Osteocyte (in vitro differentiated cells): ENCODE measurements at regions not wholly inside any gene's neighbourhood (a gene's known extent, or its start where the extent isn't known, plus 50 kb on each side); places are given as distances from the start of the nearest gene placed in this dataset.
A peak's percentile ranks its signal among the peaks of the same experiment; 100 is the strongest.

Experiments used
- DNase-seq: peaks from one replicate; pipeline ENCODE4 v3.0.0; 2021; ENCODE audit warnings: mixed read lengths; ENCODE audit not compliant: unreplicated experiment; ENCODE audit errors: extremely low spot score
- H3K27ac Mint-ChIP-seq: one replicate; pipeline ENCODE4 v1.8.0; 2021; ENCODE audit warnings: mild to moderate bottlenecking, mixed read lengths; ENCODE audit not compliant: unreplicated experiment
- H3K27me3 Mint-ChIP-seq: one replicate; pipeline ENCODE4 v1.8.0; 2021; ENCODE audit warnings: mixed read lengths; ENCODE audit not compliant: unreplicated experiment
- H3K36me3 Mint-ChIP-seq: one replicate; pipeline ENCODE4 v1.8.0; 2021; ENCODE audit warnings: mixed read lengths; ENCODE audit not compliant: unreplicated experiment
- H3K4me1 Mint-ChIP-seq: one replicate; pipeline ENCODE4 v1.8.0; 2021; ENCODE audit warnings: mixed read lengths; ENCODE audit not compliant: unreplicated experiment
- H3K4me3 Mint-ChIP-seq: one replicate; pipeline ENCODE4 v1.8.0; 2021; ENCODE audit warnings: mild to moderate bottlenecking, moderate library complexity, mixed read lengths; ENCODE audit not compliant: unreplicated experiment
- H3K9me3 Mint-ChIP-seq: one replicate; pipeline ENCODE4 v1.8.0; 2021; ENCODE audit warnings: mixed read lengths; ENCODE audit not compliant: unreplicated experiment
- TF ChIP-seq, protein P1 (sequence below): fragments of 200-600 bp; sonication (generic); IDR thresholded peaks from 2 replicates; pipeline ENCODE4 v1.5.0; 2021; ENCODE audit warnings: antibody characterized with exemption, mild to moderate bottlenecking, moderate library complexity

DNA sequence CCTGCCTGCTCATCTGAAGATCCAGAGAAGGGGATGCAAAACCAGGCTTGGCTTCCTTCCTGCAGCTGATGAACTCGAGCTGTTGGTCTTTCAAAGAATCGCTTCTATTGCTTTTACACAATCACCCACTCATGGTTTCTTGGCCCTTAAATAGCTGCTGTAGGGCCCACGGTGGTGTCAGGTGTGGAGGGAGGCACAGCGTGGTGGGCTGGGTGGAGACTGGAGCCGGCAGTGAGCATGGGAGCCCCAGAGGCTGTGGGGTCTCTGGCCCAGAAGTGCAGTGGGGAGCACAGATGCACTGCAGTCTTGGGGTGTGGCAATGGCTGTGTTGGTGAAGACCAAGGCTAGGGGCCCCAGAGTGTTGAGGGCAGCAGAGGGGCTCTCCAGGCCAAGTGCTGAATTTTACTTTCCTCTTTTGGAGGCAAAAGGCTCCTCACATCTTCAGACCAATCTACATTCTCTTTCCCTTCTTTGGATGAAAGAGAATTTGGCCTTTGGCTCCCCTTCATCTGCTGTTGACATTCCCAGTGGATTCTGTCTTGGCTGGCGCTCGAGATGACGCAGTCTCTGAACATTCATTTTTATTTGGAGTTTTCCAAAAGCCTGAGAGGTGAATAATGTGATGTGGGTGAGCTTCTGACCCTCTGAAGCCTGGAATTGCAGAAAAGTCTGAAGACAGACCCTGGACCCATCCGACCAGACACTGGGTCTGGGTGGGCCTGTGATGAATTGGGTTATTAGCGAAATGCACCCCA is 70.1 kb upstream of the ASB18 start:
- Mint-ChIP-seq H3K36me3 (peaks cover 8% of the 10 kb centered on the region), H3K9me3 (peaks cover 3% of the 10 kb centered on the region), H3K27me3 (no peaks in the 10 kb centered on the region), H3K4me1 (peaks cover 8% of the 10 kb centered on the region), H3K27ac (no peak overlapping the region), H3K4me3 (no peak overlapping the region)
- no peak for DNase-seq
- TF ChIP-seq, protein P1, sequence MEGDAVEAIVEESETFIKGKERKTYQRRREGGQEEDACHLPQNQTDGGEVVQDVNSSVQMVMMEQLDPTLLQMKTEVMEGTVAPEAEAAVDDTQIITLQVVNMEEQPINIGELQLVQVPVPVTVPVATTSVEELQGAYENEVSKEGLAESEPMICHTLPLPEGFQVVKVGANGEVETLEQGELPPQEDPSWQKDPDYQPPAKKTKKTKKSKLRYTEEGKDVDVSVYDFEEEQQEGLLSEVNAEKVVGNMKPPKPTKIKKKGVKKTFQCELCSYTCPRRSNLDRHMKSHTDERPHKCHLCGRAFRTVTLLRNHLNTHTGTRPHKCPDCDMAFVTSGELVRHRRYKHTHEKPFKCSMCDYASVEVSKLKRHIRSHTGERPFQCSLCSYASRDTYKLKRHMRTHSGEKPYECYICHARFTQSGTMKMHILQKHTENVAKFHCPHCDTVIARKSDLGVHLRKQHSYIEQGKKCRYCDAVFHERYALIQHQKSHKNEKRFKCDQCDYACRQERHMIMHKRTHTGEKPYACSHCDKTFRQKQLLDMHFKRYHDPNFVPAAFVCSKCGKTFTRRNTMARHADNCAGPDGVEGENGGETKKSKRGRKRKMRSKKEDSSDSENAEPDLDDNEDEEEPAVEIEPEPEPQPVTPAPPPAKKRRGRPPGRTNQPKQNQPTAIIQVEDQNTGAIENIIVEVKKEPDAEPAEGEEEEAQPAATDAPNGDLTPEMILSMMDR, result no peak

DNA sequence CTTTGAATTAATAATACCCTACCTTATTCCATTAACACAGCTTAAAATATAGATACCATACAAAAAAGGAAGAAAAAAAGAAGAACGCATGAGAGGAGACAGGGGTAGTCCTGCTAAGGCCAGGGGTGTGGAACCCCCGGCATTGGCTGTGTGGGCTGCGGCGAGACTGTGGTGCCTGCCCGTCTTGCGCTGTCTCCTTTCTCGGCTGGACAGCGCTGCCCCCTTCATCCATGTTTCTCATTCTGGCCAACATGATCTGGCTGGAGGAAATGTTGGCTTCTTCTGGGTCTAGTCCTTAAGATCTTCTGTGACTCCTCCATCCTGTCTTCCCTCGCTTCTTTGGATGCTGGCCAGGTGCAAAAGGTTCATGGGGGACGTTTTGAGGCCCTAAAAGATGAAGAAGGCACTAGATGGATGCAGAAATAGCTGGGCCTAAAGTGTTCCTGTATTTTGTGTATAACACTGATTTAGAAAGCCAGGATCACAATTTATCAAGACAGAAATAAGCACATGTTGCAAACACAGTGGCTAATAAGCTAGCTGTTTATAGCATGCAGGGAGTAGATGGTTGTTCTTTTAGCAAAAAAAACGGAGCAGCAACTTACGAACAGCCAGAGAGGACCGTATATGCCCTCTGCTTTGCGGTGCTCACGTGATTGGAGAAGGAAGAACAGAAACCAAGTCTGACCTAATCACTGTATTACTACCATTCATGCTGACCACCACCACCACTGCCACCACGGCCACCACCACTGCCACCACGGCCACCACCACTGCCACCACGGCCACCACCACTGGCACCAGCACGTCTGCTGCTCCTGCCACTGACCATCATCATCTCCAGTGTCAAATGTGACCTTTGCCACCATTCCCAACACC is 71.7 kb upstream of the ASB18 start:
- H3K27me3 Mint-ChIP-seq, result no peaks in the 10 kb centered on the region
- TF ChIP-seq, protein P1, result no peak
- peaks cover 4% of the 10 kb centered on the region for H3K9me3 Mint-ChIP-seq
- H3K4me3 Mint-ChIP-seq, result no peak overlapping the region
- no peak for DNase-seq
- no peak overlapping the region for H3K27ac Mint-ChIP-seq
- H3K4me1 Mint-ChIP-seq, result peaks cover 8% of the 10 kb centered on the region
- peaks cover 8% of the 10 kb centered on the region for H3K36me3 Mint-ChIP-seq

DNA sequence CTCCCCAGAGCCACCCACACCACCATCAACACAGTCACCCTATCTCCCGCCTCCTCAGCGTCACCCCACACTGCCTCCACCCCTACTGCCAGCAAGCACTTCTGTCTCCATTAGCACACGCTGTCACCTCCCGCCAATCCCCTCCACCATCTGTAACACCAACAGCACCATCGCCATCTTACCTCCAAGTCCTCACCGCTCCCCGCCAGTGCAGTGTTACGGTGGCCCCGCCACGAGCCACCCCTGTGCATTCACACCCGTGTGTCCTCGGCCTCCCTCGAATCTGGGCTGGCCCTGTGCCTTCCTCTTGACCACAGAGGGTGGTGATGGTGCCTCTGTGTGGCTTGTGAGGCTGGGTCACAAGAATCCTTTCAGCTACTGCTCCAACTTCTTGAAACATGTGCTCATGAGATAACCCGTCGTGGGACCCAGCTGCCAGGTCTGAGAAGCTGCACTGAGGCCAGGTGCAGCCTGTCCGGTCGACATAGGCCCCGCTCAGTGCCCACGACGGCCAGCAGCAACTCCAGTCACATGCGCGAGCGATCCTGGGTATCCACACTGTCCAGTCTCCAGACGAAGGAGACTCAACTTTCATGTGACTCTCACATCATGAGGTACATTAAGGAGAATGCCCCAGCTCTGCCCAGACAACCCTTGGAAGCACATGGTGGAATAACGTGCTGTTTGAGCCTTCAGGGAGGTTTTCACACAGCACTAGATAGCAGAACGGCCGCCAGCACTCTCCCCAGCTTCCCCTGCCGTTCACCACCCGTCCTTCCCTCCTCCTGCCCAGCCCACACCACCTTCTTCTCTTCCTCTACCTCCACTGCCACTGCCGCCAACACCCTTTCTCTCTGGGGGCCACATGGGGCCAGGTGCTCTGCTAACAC is 72.6 kb upstream of the ASB18 start:
- TF ChIP-seq, protein P1, result no peak
- Mint-ChIP-seq H3K4me3 (no peak overlapping the region), H3K9me3 (peaks cover 4% of the 10 kb centered on the region), H3K27ac (no peak overlapping the region), H3K27me3 (no peaks in the 10 kb centered on the region), H3K4me1 (peaks cover 8% of the 10 kb centered on the region), H3K36me3 (peaks cover 8% of the 10 kb centered on the region)
- DNase-seq, result no peak

DNA sequence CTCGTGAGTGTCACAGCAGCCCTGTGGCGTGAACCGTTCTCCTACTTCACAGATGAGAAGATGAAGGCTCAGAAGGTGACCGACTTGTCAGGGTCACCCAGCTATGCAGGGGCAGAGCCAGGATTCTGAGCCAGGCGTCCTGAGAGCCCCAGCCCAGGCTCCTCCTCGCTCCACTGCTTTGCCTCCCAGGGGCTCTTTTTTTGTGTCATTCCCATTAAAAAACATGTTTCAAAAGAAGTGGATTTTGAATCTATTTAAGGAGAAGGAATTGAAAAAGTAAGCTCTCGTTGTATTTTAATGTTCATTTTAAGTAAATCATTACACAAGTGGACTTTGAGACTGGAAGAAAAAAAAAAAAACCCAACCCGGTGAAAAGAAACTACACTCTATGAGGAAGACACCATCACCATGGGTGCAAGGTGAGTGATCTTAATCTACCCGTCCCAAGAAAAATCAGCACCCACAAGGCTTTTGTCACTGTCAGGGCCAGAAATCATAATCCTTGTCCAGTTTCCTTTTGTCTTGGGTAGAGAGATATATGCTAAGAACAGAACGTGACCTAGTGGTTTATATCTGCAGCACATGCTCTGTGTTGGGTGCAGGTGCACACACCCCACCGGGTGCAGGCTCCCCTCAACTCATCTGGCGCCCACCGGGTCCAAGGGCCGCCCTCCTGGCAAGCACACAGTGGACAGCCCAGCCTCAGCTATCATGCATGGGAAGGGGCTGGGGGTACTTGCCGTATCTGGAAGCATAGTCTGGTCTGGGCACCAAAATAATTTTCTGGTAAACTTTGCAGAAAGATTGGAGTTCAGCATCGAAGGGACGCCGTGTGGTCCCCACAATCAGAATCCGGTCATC is 73.5 kb upstream of the ASB18 start:
- Mint-ChIP-seq H3K4me3 (no peak overlapping the region), H3K27me3 (no peaks in the 10 kb centered on the region), H3K4me1 (peaks cover 8% of the 10 kb centered on the region), H3K36me3 (peaks cover 8% of the 10 kb centered on the region), H3K27ac (peak overlapping the region; percentile 36), H3K9me3 (peaks cover 4% of the 10 kb centered on the region)
- DNase-seq, result no peak
- TF ChIP-seq, protein P1, result no peak
